HepG2 (cell line): ENCODE measurements at regions not wholly inside any gene's neighbourhood (a gene's known extent, or its start where the extent isn't known, plus 50 kb on each side); places are given as distances from the start of the nearest gene placed in this dataset.

Experiments used
- ATAC-seq: fragments of 200-7000 bp; cut with Tn5 transposase; 3 replicates; pipeline ENCODE4 v1.9.1; 2020; ENCODE audit warnings: mild to moderate bottlenecking, moderate library complexity
- BruUV-seq: library from RNA; stranded (reverse); fragments of 400-500 nt; replicated peaks from 2 replicates; lab custom pipeline; 2021; lab: Mats Ljungman, UMichigan
- CTCF ChIA-PET: fragments of 300-600 bp; formaldehyde crosslinking; extraction: SDS; loops from one replicate; lab custom pipeline; 2021; ENCODE audit warnings: low total read pairs, inconsistent platforms, low intra/inter-chr PET ratio; lab: Yijun Ruan, JAX
- POLR2A ChIA-PET: fragments of 350-600 bp; sonication (Branson Sonifier 250); formaldehyde crosslinking; loops from one replicate; lab custom pipeline; 2020; ENCODE audit warnings: antibody characterized with exemption, inconsistent platforms; lab: Yijun Ruan, JAX
- DNase-seq: peaks from one replicate; pipeline ENCODE4 v3.0.0-alpha.2; 2015; ENCODE audit warnings: low spot score
- FAIRE-seq: peaks from 3 replicates; lab custom pipeline; 2011; peaks lifted over from hg19 to GRCh38; lab: Jason Lieb, UNC
- H2AFZ ChIP-seq: one replicate; pipeline ENCODE4 v1.6.1; 2011; ENCODE audit warnings: low read length, inconsistent platforms
- H3K27ac ChIP-seq: fragments of 300-600 bp; 3 replicates; pipeline ENCODE4 v1.8.0; 2011; ENCODE audit warnings: mixed run types, mild to moderate bottlenecking, mixed read lengths, low read length, inconsistent platforms; ENCODE audit not compliant: insufficient read depth; ENCODE audit errors: extremely low read length
- H3K27me3 ChIP-seq, 2 experiments: fragments of 200-600 bp in 1 of 2; 2 replicates in 1 of 2; 3 replicates in 1 of 2; pipeline versions ENCODE4 v1.6.0 to v1.8.0; 2011; ENCODE audit warnings: low read length in 2 of 2, mild to moderate bottlenecking in 2 of 2, moderate library complexity in 2 of 2, inconsistent platforms in 1 of 2; ENCODE audit not compliant: insufficient read depth in 2 of 2, control insufficient read depth in 1 of 2
- H3K36me3 ChIP-seq, 2 experiments: fragments of 200-600 bp in 1 of 2; replicated peaks in 1 of 2; 2 replicates in 1 of 2; 3 replicates in 1 of 2; pipeline versions ENCODE4 v1.5.1 to v1.8.0; 2011; ENCODE audit warnings: low read length in 2 of 2, inconsistent platforms in 1 of 2; ENCODE audit not compliant: insufficient read depth in 2 of 2, control insufficient read depth in 1 of 2
- H3K4me1 ChIP-seq: 2 replicates; pipeline ENCODE4 v1.5.1; 2012; ENCODE audit warnings: low read length, inconsistent platforms; ENCODE audit not compliant: insufficient read depth
- H3K4me2 ChIP-seq: 2 replicates; pipeline ENCODE4 v1.6.0; 2011; ENCODE audit warnings: low read depth, low read length, inconsistent platforms
- H3K4me3 ChIP-seq, 3 experiments: fragments of 200-600 bp in 1 of 3; sonication (generic), shearing (Covaris generic) in 1 of 3; replicated peaks in 1 of 3; 2 replicates each; pipeline ENCODE4 v1.5.1; 2011 to 2016; ENCODE audit warnings: low read length in 3 of 3, inconsistent platforms in 2 of 3, low read depth in 2 of 3, mild to moderate bottlenecking in 2 of 3, control low read depth in 1 of 3, mixed read lengths in 1 of 3; ENCODE audit not compliant: insufficient read depth in 1 of 3
- H3K79me2 ChIP-seq: one replicate; pipeline ENCODE4 v1.6.1; 2011; ENCODE audit warnings: low read length, inconsistent platforms; ENCODE audit not compliant: insufficient read depth
- H3K9ac ChIP-seq: 2 replicates; pipeline ENCODE4 v1.6.0; 2011; ENCODE audit warnings: mild to moderate bottlenecking, low read depth, low read length, inconsistent platforms; ENCODE audit not compliant: insufficient read depth
- H3K9me3 ChIP-seq: 2 replicates; pipeline ENCODE4 v1.5.1; 2012; ENCODE audit warnings: mild to moderate bottlenecking, low read length
- H4K20me1 ChIP-seq: 2 replicates; pipeline ENCODE4 v1.6.0; 2011; ENCODE audit warnings: inconsistent platforms, mild to moderate bottlenecking, low read length, moderate library complexity; ENCODE audit not compliant: insufficient read depth
- FOXM1 ChIP-seq: sonication (generic); formaldehyde crosslinking; IDR thresholded peaks from 2 replicates; pipeline ENCODE4 v1.5.0; 2020; ENCODE audit warnings: missing genetic modification reagents
- GATAD1 ChIP-seq: IDR thresholded peaks from 2 replicates; pipeline ENCODE4 v1.6.1; 2016; ENCODE audit warnings: missing genetic modification reagents, missing compliant biosample characterization
- HDAC1 ChIP-seq: sonication (generic); formaldehyde crosslinking; IDR thresholded peaks from 2 replicates; pipeline ENCODE4 v1.5.1; 2020; ENCODE audit warnings: mild to moderate bottlenecking, missing genetic modification reagents
- MLLT10 ChIP-seq: sonication (generic); formaldehyde crosslinking; IDR thresholded peaks from 2 replicates; pipeline ENCODE4 v1.4.0; 2020; ENCODE audit warnings: missing genetic modification reagents
- MLX ChIP-seq: IDR thresholded peaks from 2 replicates; pipeline ENCODE4 v1.6.1; 2016
- MXI1 ChIP-seq: IDR thresholded peaks from 3 replicates; pipeline ENCODE4 v1.6.1; 2012; ENCODE audit warnings: low read depth, low read length, inconsistent platforms, borderline replicate concordance
- NCOA1 ChIP-seq: sonication (generic); formaldehyde crosslinking; IDR thresholded peaks from 2 replicates; pipeline ENCODE4 v1.9.0; 2021; ENCODE audit warnings: missing genetic modification reagents
- NR2F1 ChIP-seq, 2 experiments: fragments of 450-650 bp in 1 of 2; formaldehyde crosslinking in 1 of 2; IDR thresholded peaks; 2 replicates each; pipeline versions ENCODE4 v1.5.0 to v1.6.1; 2016 to 2020; ENCODE audit warnings: mild to moderate bottlenecking in 1 of 2, missing compliant biosample characterization in 1 of 2, missing genetic modification reagents in 1 of 2, moderate library complexity in 1 of 2
- SCMH1 ChIP-seq: sonication (generic); formaldehyde crosslinking; IDR thresholded peaks from 2 replicates; pipeline ENCODE4 v1.9.0; 2021; ENCODE audit warnings: missing genetic modification reagents, mild to moderate bottlenecking, borderline replicate concordance
- ZFP62 ChIP-seq: sonication (generic); formaldehyde crosslinking; IDR thresholded peaks from 2 replicates; pipeline ENCODE4 v1.4.0; 2020; ENCODE audit warnings: missing genetic modification reagents
- ZMYM3 ChIP-seq: sonication (generic); formaldehyde crosslinking; IDR thresholded peaks from 2 replicates; pipeline ENCODE4 v1.5.1; 2020; ENCODE audit warnings: mild to moderate bottlenecking, missing genetic modification reagents
- ZNF143 ChIP-seq: sonication (generic); formaldehyde crosslinking; IDR thresholded peaks from 2 replicates; pipeline ENCODE4 v1.4.0; 2020; ENCODE audit warnings: missing genetic modification reagents
- ZNF205 ChIP-seq: IDR thresholded peaks from 2 replicates; pipeline ENCODE4 v1.6.1; 2018; ENCODE audit warnings: missing biosample characterization, missing genetic modification reagents
- WGBS: methylation state at CpG from one replicate; pipeline ENCODE4 v1.1.6; 2017; ENCODE audit warnings: low lambda C conversion rate; 5-methylcytosine and 5-hydroxymethylcytosine counted together
- in situ Hi-C: cut with HindIII; loops from 2 replicates; pipeline ENCODE4 v1.10.0; 2017; ENCODE audit warnings: low pct_unique_long_range_greater_than_20kb; ENCODE audit not compliant: extremely low pct_ligation_motif_present
- intact Hi-C: fragments of 100-400 bp; cut with micrococcal nuclease; formaldehyde crosslinking; loops from one replicate; pipeline ENCODE4 v1.10.0; 2022; ENCODE audit not compliant: unreplicated experiment

GRCh38 chr10:78871796-78872195 lies 197.0 kb upstream of the ZMIZ1 start:
- intact Hi-C loops (no loop called here), in situ Hi-C loops (no loop called here)
- no peak overlapping the region for H3K9ac ChIP-seq
- ATAC-seq, result no peak
- no TSS peak for BruUV-seq
- H3K27ac ChIP-seq, result no peak overlapping the region
- peaks cover 4 to 36% of the 10 kb centered on the region in 2 experiments for H3K27me3 ChIP-seq
- no peak overlapping the region for H3K4me3 ChIP-seq
- H4K20me1 ChIP-seq, result no peaks in the 10 kb centered on the region
- H3K79me2 ChIP-seq, result no peaks in the 10 kb centered on the region
- H3K4me2 ChIP-seq, result no peak overlapping the region
- no peaks in the 10 kb centered on the region for H3K36me3 ChIP-seq
- 0 out of 2 replicates have a peak, but pooled peaks cover under 1% of the 10 kb centered on the region for H3K4me1 ChIP-seq
- TF ChIP-seq GATAD1 (CRISPR knock-in tag) (no peak), HDAC1 (CRISPR knock-in tag) (no peak), MLLT10 (CRISPR knock-in tag) (no peak), SCMH1 (no peak), MXI1 (no peak), NCOA1 (no peak), ZNF143 (no peak), FOXM1 (CRISPR knock-in tag) (no peak), NR2F1 (CRISPR knock-in tag; IDR thresholded peaks at IDR 0.05) (no peak), ZFP62 (CRISPR knock-in tag) (no peak), MLX (no peak), ZNF205 (no peak), ZMYM3 (CRISPR knock-in tag) (no peak)
- FAIRE-seq, result no peak
- H2AFZ ChIP-seq, result no peak overlapping the region
- 43% methylated on average over 3 of the region's 3 CpGs for WGBS
- CTCF ChIA-PET, result no interaction called here
- POLR2A ChIA-PET, result interaction anchor here (0.6 kb wide), 1 partner anchor 190 kb away, joined by 4 read pairs; no protein-coding TSS in a partner anchor
- no peaks in the 10 kb centered on the region for H3K9me3 ChIP-seq
- DNase-seq, result no peak
